GM23338 (cell line): ENCODE measurements at regions not wholly inside any gene's neighbourhood (a gene's known extent, or its start where the extent isn't known, plus 50 kb on each side); places are given as distances from the start of the nearest gene placed in this dataset.

Source experiments
- ATAC-seq: fragments of 200-7000 bp; cut with Tn5 transposase; 3 replicates; pipeline ENCODE4 v1.9.1; 2020
- DNase-seq: peaks from one replicate; pipeline ENCODE4 v3.0.0-alpha.2; 2015; ENCODE audit warnings: low spot score
- H2AFZ ChIP-seq: fragments of 200-600 bp; sonication (generic); 2 replicates; pipeline ENCODE4 v1.8.0; 2016; ENCODE audit warnings: antibody characterized with exemption, mild to moderate bottlenecking, moderate library complexity
- H3F3A ChIP-seq: fragments of 200-600 bp; sonication (generic); replicated peaks from 2 replicates; pipeline ENCODE4 v1.8.0; 2017; ENCODE audit warnings: antibody characterized with exemption, mixed run types, low read depth
- H3K27ac ChIP-seq: fragments of 200-600 bp; sonication (generic); 2 replicates; pipeline ENCODE4 v1.6.1; 2016; ENCODE audit warnings: low read depth
- H3K27me3 ChIP-seq: fragments of 200-600 bp; sonication (generic); 2 replicates; pipeline ENCODE4 v1.8.0; 2016; ENCODE audit warnings: mild to moderate bottlenecking, mixed run types, moderate library complexity; ENCODE audit not compliant: insufficient read depth
- H3K36me3 ChIP-seq: fragments of 200-600 bp; sonication (generic); 2 replicates; pipeline ENCODE4 v1.8.0; 2016; ENCODE audit warnings: mild to moderate bottlenecking; ENCODE audit not compliant: insufficient read depth
- H3K4me1 ChIP-seq: fragments of 200-600 bp; sonication (generic); 2 replicates; pipeline ENCODE4 v1.8.0; 2016; ENCODE audit warnings: mild to moderate bottlenecking, moderate library complexity; ENCODE audit not compliant: insufficient read depth
- H3K4me2 ChIP-seq: fragments of 200-600 bp; sonication (generic); 2 replicates; pipeline ENCODE4 v1.7.1; 2017; ENCODE audit warnings: mixed run types
- H3K4me3 ChIP-seq: fragments of 200-600 bp; sonication (generic); 2 replicates; pipeline ENCODE4 v1.6.1; 2016; ENCODE audit warnings: mixed run types
- H3K79me2 ChIP-seq: fragments of 200-600 bp; sonication (generic); replicated peaks from 2 replicates; pipeline ENCODE4 v1.8.0; 2017; ENCODE audit warnings: mild to moderate bottlenecking; ENCODE audit not compliant: insufficient read depth
- H3K9me2 ChIP-seq: fragments of 200-600 bp; sonication (generic); 2 replicates; pipeline ENCODE4 v1.8.0; 2017; ENCODE audit not compliant: insufficient read depth
- H4K20me1 ChIP-seq: fragments of 200-600 bp; sonication (generic); replicated peaks from 2 replicates; pipeline ENCODE4 v1.8.0; 2017; ENCODE audit warnings: mild to moderate bottlenecking; ENCODE audit not compliant: insufficient read depth
- H3K27ac Mint-ChIP-seq: 2 replicates; pipeline ENCODE4 v1.8.0; 2020; ENCODE audit warnings: inconsistent platforms, mild to moderate bottlenecking, moderate library complexity, mixed read lengths
- H3K27me3 Mint-ChIP-seq: 3 replicates; pipeline ENCODE4 v1.8.0; 2022; ENCODE audit warnings: low read depth, mild to moderate bottlenecking, moderate library complexity, mixed read lengths, inconsistent platforms; ENCODE audit not compliant: insufficient read depth, poor library complexity
- H3K36me3 Mint-ChIP-seq: 3 replicates; pipeline ENCODE4 v1.8.0; 2021; ENCODE audit warnings: low read depth, mild to moderate bottlenecking, inconsistent platforms, moderate library complexity, mixed read lengths
- H3K4me1 Mint-ChIP-seq: 3 replicates; pipeline ENCODE4 v1.8.0; 2020; ENCODE audit warnings: mild to moderate bottlenecking, inconsistent platforms, mixed read lengths
- H3K4me3 Mint-ChIP-seq: 3 replicates; pipeline ENCODE4 v1.8.0; 2021; ENCODE audit warnings: moderate library complexity, mild to moderate bottlenecking, inconsistent platforms, mixed read lengths
- H3K9me3 Mint-ChIP-seq: 3 replicates; pipeline ENCODE4 v1.8.0; 2020; ENCODE audit warnings: moderate library complexity, mild to moderate bottlenecking, inconsistent platforms, mixed read lengths
- CREB1 ChIP-seq: fragments of 250-450 bp; sonication (Bioruptor Pico); IDR thresholded peaks from 2 replicates; pipeline ENCODE4 v1.5.0; 2020; ENCODE audit warnings: low read depth, mild to moderate bottlenecking, moderate library complexity
- CTCF ChIP-seq, 2 experiments: fragments of 200-600 bp in 1 of 2; sonication (generic) in 1 of 2; conservative IDR thresholded peaks; 2 replicates each; pipeline versions ENCODE4 v1.5.1 to v1.6.1; 2016 to 2017; ENCODE audit warnings: antibody characterized with exemption in 2 of 2, low read depth in 2 of 2, mild to moderate bottlenecking in 2 of 2, moderate library complexity in 1 of 2
- ETS1 ChIP-seq: IDR thresholded peaks from 2 replicates; pipeline ENCODE4 v1.6.1; 2016; ENCODE audit warnings: antibody characterized with exemption
- EZH2 ChIP-seq: fragments of 200-600 bp; sonication (generic); IDR thresholded peaks from one replicate; pipeline ENCODE4 v1.8.0; 2017; ENCODE audit warnings: antibody characterized with exemption, mild to moderate bottlenecking, low read depth; ENCODE audit not compliant: unreplicated experiment
- EZH2phosphoT487 ChIP-seq: fragments of 200-600 bp; sonication (generic); IDR thresholded peaks from one replicate; pipeline ENCODE4 v1.8.1; 2018; ENCODE audit warnings: antibody characterized with exemption; ENCODE audit not compliant: unreplicated experiment
- JUNB ChIP-seq: IDR thresholded peaks from one replicate; pipeline ENCODE4 v1.6.1; 2016; ENCODE audit warnings: antibody characterized with exemption; ENCODE audit not compliant: unreplicated experiment
- NANOG ChIP-seq: IDR thresholded peaks from 2 replicates; pipeline ENCODE4 v1.6.1; 2016; ENCODE audit warnings: antibody characterized with exemption, borderline replicate concordance
- POLR2AphosphoS5 ChIP-seq: IDR thresholded peaks from 2 replicates; pipeline ENCODE4 v1.6.1; 2016; ENCODE audit warnings: antibody characterized with exemption, low read depth
- REST ChIP-seq: IDR thresholded peaks from one replicate; pipeline ENCODE4 v1.6.1; 2018; ENCODE audit warnings: antibody characterized with exemption; ENCODE audit not compliant: unreplicated experiment
- STAT1 ChIP-seq: IDR thresholded peaks from one replicate; pipeline ENCODE4 v1.6.1; 2016; ENCODE audit warnings: antibody characterized with exemption; ENCODE audit not compliant: unreplicated experiment
- ZNF114 ChIP-seq: fragments of 250-450 bp; sonication (Bioruptor Pico); IDR thresholded peaks from 2 replicates; pipeline ENCODE4 v1.5.0; 2020; ENCODE audit warnings: mild to moderate bottlenecking, moderate library complexity
- ZNF331 ChIP-seq: fragments of 250-450 bp; sonication (Bioruptor Pico); IDR thresholded peaks from 2 replicates; pipeline ENCODE4 v1.5.0; 2020; ENCODE audit warnings: low read depth, mild to moderate bottlenecking, moderate library complexity
- TF ChIP-seq, protein P1 (sequence below): fragments of 250-450 bp; sonication (Bioruptor Pico); IDR thresholded peaks from 2 replicates; pipeline ENCODE4 v1.5.0; 2020; ENCODE audit warnings: mild to moderate bottlenecking, moderate library complexity

GRCh38 chr11:24225501-24225900 is 271.4 kb upstream of the LUZP2 start:
- DNase-seq (no peak), ATAC-seq (no peak)
- Mint-ChIP-seq H3K4me1 (no peaks in the 10 kb centered on the region), H3K4me3 (no peak overlapping the region), H3K27ac (no peak overlapping the region), H3K27me3 (no peaks in the 10 kb centered on the region), H3K36me3 (no peaks in the 10 kb centered on the region; the same call in 2 of the 3 replicates), H3K9me3 (peaks cover 10% of the 10 kb centered on the region)
- Histone ChIP-seq H3K27ac (no peak overlapping the region), H3K4me3 (no peak overlapping the region), H3K9me2 (0 out of 2 replicates have a peak, but pooled peaks cover 6% of the 10 kb centered on the region), H3F3A (no peaks in the 10 kb centered on the region), H3K4me2 (no peak overlapping the region), H3K4me1 (no peaks in the 10 kb centered on the region), H2AFZ (no peak overlapping the region), H3K79me2 (no peaks in the 10 kb centered on the region), H4K20me1 (no peaks in the 10 kb centered on the region), H3K36me3 (no peaks in the 10 kb centered on the region), H3K27me3 (no peaks in the 10 kb centered on the region)
- TF ChIP-seq ETS1 (no peak), ZNF331 (no peak), CTCF (conservative IDR thresholded peaks at IDR 0.05; ENCODE audit: low read depth in 2 of 2) (no peak), ZNF114 (CRISPR knock-in tag) (no peak), EZH2phosphoT487 (no peak), REST (no peak), NANOG (no peak), POLR2AphosphoS5 (no peak), CREB1 (CRISPR knock-in tag) (no peak), JUNB (no peak), STAT1 (no peak), EZH2 (no peak)
- TF ChIP-seq, protein P1, sequence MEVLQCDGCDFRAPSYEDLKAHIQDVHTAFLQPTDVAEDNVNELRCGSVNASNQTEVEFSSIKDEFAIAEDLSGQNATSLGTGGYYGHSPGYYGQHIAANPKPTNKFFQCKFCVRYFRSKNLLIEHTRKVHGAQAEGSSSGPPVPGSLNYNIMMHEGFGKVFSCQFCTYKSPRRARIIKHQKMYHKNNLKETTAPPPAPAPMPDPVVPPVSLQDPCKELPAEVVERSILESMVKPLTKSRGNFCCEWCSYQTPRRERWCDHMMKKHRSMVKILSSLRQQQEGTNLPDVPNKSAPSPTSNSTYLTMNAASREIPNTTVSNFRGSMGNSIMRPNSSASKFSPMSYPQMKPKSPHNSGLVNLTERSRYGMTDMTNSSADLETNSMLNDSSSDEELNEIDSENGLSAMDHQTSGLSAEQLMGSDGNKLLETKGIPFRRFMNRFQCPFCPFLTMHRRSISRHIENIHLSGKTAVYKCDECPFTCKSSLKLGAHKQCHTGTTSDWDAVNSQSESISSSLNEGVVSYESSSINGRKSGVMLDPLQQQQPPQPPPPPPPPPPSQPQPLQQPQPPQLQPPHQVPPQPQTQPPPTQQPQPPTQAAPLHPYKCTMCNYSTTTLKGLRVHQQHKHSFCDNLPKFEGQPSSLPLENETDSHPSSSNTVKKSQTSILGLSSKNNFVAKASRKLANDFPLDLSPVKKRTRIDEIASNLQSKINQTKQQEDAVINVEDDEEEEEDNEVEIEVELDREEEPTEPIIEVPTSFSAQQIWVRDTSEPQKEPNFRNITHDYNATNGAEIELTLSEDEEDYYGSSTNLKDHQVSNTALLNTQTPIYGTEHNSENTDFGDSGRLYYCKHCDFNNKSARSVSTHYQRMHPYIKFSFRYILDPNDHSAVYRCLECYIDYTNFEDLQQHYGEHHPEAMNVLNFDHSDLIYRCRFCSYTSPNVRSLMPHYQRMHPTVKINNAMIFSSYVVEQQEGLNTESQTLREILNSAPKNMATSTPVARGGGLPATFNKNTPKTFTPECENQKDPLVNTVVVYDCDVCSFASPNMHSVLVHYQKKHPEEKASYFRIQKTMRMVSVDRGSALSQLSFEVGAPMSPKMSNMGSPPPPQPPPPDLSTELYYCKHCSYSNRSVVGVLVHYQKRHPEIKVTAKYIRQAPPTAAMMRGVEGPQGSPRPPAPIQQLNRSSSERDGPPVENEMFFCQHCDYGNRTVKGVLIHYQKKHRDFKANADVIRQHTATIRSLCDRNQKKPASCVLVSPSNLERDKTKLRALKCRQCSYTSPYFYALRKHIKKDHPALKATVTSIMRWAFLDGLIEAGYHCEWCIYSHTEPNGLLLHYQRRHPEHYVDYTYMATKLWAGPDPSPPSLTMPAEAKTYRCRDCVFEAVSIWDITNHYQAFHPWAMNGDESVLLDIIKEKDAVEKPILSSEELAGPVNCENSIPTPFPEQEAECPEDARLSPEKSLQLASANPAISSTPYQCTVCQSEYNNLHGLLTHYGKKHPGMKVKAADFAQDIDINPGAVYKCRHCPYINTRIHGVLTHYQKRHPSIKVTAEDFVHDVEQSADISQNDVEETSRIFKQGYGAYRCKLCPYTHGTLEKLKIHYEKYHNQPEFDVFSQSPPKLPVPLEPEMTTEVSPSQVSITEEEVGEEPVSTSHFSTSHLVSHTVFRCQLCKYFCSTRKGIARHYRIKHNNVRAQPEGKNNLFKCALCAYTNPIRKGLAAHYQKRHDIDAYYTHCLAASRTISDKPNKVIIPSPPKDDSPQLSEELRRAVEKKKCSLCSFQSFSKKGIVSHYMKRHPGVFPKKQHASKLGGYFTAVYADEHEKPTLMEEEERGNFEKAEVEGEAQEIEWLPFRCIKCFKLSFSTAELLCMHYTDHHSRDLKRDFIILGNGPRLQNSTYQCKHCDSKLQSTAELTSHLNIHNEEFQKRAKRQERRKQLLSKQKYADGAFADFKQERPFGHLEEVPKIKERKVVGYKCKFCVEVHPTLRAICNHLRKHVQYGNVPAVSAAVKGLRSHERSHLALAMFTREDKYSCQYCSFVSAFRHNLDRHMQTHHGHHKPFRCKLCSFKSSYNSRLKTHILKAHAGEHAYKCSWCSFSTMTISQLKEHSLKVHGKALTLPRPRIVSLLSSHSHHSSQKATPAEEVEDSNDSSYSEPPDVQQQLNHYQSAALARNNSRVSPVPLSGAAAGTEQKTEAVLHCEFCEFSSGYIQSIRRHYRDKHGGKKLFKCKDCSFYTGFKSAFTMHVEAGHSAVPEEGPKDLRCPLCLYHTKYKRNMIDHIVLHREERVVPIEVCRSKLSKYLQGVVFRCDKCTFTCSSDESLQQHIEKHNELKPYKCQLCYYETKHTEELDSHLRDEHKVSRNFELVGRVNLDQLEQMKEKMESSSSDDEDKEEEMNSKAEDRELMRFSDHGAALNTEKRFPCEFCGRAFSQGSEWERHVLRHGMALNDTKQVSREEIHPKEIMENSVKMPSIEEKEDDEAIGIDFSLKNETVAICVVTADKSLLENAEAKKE (CRISPR knock-in tag), result no peak
